H9 (cell line): ENCODE measurements at regions not wholly inside any gene's neighbourhood (a gene's known extent, or its start where the extent isn't known, plus 50 kb on each side); places are given as distances from the start of the nearest gene placed in this dataset.

ENCODE experiments used
- DNase-seq: peaks from one replicate; pipeline ENCODE4 v3.0.0-alpha.2; 2017
- H2AFZ ChIP-seq: one replicate; pipeline ENCODE4 v1.6.1; 2013; ENCODE audit warnings: mild to moderate bottlenecking, low read length, control low read depth, moderate library complexity
- H2AK5ac ChIP-seq: 2 replicates; pipeline ENCODE4 v1.6.1; 2013; ENCODE audit warnings: low read length, control low read depth, mixed read lengths; ENCODE audit not compliant: insufficient read length
- H2BK120ac ChIP-seq: one replicate; pipeline ENCODE4 v1.6.1; 2013; ENCODE audit warnings: low read depth, mild to moderate bottlenecking, low read length, control low read depth, inconsistent platforms; ENCODE audit not compliant: poor library complexity, severe bottlenecking
- H2BK12ac ChIP-seq: 2 replicates; pipeline ENCODE4 v1.6.1; 2013; ENCODE audit warnings: low read length, control low read depth, mixed read lengths, low read depth; ENCODE audit not compliant: insufficient read length
- H2BK15ac ChIP-seq: 2 replicates; pipeline ENCODE4 v1.6.1; 2013; ENCODE audit warnings: low read depth, low read length, control low read depth
- H2BK20ac ChIP-seq: one replicate; pipeline ENCODE4 v1.6.1; 2013; ENCODE audit warnings: low read depth, mild to moderate bottlenecking, low read length, control low read depth, inconsistent platforms; ENCODE audit not compliant: poor library complexity, severe bottlenecking
- H2BK5ac ChIP-seq: 2 replicates; pipeline ENCODE4 v1.6.1; 2013; ENCODE audit warnings: low read length, control low read depth, mixed read lengths; ENCODE audit not compliant: insufficient read length
- H3K14ac ChIP-seq: 2 replicates; pipeline ENCODE4 v1.6.1; 2013; ENCODE audit warnings: low read length, control low read depth; ENCODE audit not compliant: insufficient read depth
- H3K18ac ChIP-seq: 2 replicates; pipeline ENCODE4 v1.6.1; 2013; ENCODE audit warnings: low read depth, mild to moderate bottlenecking, mixed read lengths, low read length, control low read depth; ENCODE audit not compliant: insufficient read length
- H3K23ac ChIP-seq: 2 replicates; pipeline ENCODE4 v1.6.1; 2013; ENCODE audit warnings: low read length, control low read depth, mixed read lengths, low read depth; ENCODE audit not compliant: insufficient read length
- H3K23me2 ChIP-seq: 2 replicates; pipeline ENCODE4 v1.6.1; 2013; ENCODE audit warnings: low read depth, mild to moderate bottlenecking, mixed read lengths, low read length, control low read depth; ENCODE audit not compliant: insufficient read length, poor library complexity, severe bottlenecking
- H3K27ac ChIP-seq: 2 replicates; pipeline ENCODE4 v1.5.1; 2013; ENCODE audit warnings: low read length, control low read depth, mixed read lengths, low read depth; ENCODE audit not compliant: insufficient read length
- H3K27me3 ChIP-seq: 2 replicates; pipeline ENCODE4 v1.6.1; 2013; ENCODE audit warnings: low read length, control low read depth, inconsistent platforms; ENCODE audit not compliant: insufficient read depth
- H3K4ac ChIP-seq: 2 replicates; pipeline ENCODE4 v1.6.1; 2013; ENCODE audit warnings: low read depth, mild to moderate bottlenecking, control low read depth, inconsistent platforms, low read length, moderate library complexity
- H3K4me1 ChIP-seq: 2 replicates; pipeline ENCODE4 v1.6.1; 2013; ENCODE audit warnings: low read length, control low read depth, inconsistent platforms; ENCODE audit not compliant: insufficient read depth
- H3K4me2 ChIP-seq: 2 replicates; pipeline ENCODE4 v1.6.1; 2013; ENCODE audit warnings: low read length, control low read depth, mixed read lengths; ENCODE audit not compliant: insufficient read length, insufficient read depth
- H3K56ac ChIP-seq: 2 replicates; pipeline ENCODE4 v1.6.1; 2013; ENCODE audit warnings: low read depth, mild to moderate bottlenecking, mixed read lengths, low read length, control low read depth; ENCODE audit not compliant: insufficient read length
- H3K79me1 ChIP-seq: 2 replicates; pipeline ENCODE4 v1.6.1; 2013; ENCODE audit warnings: low read depth, mild to moderate bottlenecking, moderate library complexity, low read length, control low read depth, inconsistent platforms; ENCODE audit not compliant: insufficient read depth, poor library complexity, severe bottlenecking
- H3K79me2 ChIP-seq: 2 replicates; pipeline ENCODE4 v1.6.1; 2013; ENCODE audit warnings: low read length, control low read depth, inconsistent platforms; ENCODE audit not compliant: insufficient read depth
- H3K9ac ChIP-seq: 2 replicates; pipeline ENCODE4 v1.6.1; 2013; ENCODE audit warnings: low read length, control low read depth, mixed read lengths; ENCODE audit not compliant: insufficient read length; ENCODE audit errors: extremely low read depth
- H3K9me3 ChIP-seq: one replicate; pipeline ENCODE4 v1.6.1; 2013; ENCODE audit warnings: low read depth, low read length, inconsistent platforms; ENCODE audit not compliant: control insufficient read depth
- H3T11ph ChIP-seq: one replicate; pipeline ENCODE4 v1.6.1; 2013; ENCODE audit warnings: mild to moderate bottlenecking, low read length, control low read depth, inconsistent platforms
- H4K20me1 ChIP-seq: one replicate; pipeline ENCODE4 v1.6.1; 2013; ENCODE audit not compliant: control insufficient read depth, insufficient read length, insufficient read depth
- H4K5ac ChIP-seq: 2 replicates; pipeline ENCODE4 v1.6.1; 2013; ENCODE audit warnings: low read depth, mild to moderate bottlenecking, mixed read lengths, low read length, control low read depth; ENCODE audit not compliant: insufficient read length
- H4K8ac ChIP-seq: replicated peaks from 2 replicates; pipeline ENCODE4 v1.6.1; 2013; ENCODE audit warnings: low read length, control low read depth, mixed read lengths, low read depth; ENCODE audit not compliant: insufficient read length
- H4K91ac ChIP-seq: 2 replicates; pipeline ENCODE4 v1.6.1; 2013; ENCODE audit warnings: low read depth, mild to moderate bottlenecking, moderate library complexity, mixed read lengths, low read length, control low read depth; ENCODE audit not compliant: insufficient read length
- H3K27ac Mint-ChIP-seq, 3 experiments: 2 replicates in 2 of 3; 3 replicates in 1 of 3; pipeline ENCODE4 v1.8.0; 2020 to 2021; ENCODE audit warnings: mixed read lengths in 3 of 3, mild to moderate bottlenecking in 1 of 3, moderate library complexity in 1 of 3
- H3K27me3 Mint-ChIP-seq: 2 replicates; pipeline ENCODE4 v1.8.0; 2021; ENCODE audit warnings: low read depth, mild to moderate bottlenecking, moderate library complexity, mixed read lengths
- H3K36me3 Mint-ChIP-seq, 3 experiments: 2 replicates in 2 of 3; 3 replicates in 1 of 3; pipeline ENCODE4 v1.8.0; 2020 to 2021; ENCODE audit warnings: low read depth in 3 of 3, mixed read lengths in 3 of 3; ENCODE audit not compliant: insufficient read depth in 1 of 3
- H3K4me1 Mint-ChIP-seq, 2 experiments: 2 replicates each; pipeline ENCODE4 v1.8.0; 2020; ENCODE audit warnings: mixed read lengths in 2 of 2
- H3K4me3 Mint-ChIP-seq, 2 experiments: 2 replicates in 1 of 2; 3 replicates in 1 of 2; pipeline ENCODE4 v1.8.0; 2020 to 2021; ENCODE audit warnings: mild to moderate bottlenecking in 2 of 2, mixed read lengths in 2 of 2, moderate library complexity in 1 of 2
- H3K9me3 Mint-ChIP-seq, 2 experiments: 2 replicates in 1 of 2; 3 replicates in 1 of 2; pipeline ENCODE4 v1.8.0; 2020; ENCODE audit warnings: mild to moderate bottlenecking in 2 of 2, mixed read lengths in 2 of 2, moderate library complexity in 1 of 2
- WGBS: extraction: QIAGEN DNeasy Blood & Tissue Kit; methylation state at CpG from one replicate; pipeline ENCODE4 v1.1.7; 2013; ENCODE audit warnings: missing lambda C conversion rate, low lambda C conversion rate, mixed read lengths; ENCODE audit not compliant: insufficient read length; ENCODE audit errors: extremely low coverage; 5-methylcytosine and 5-hydroxymethylcytosine counted together
- TF ChIP-seq, protein P1 (sequence below): fragments of 200-600 bp; sonication (generic); conservative IDR thresholded peaks from 3 replicates; pipeline ENCODE4 v1.8.0; 2021; ENCODE audit warnings: antibody characterized with exemption, mild to moderate bottlenecking

DNA sequence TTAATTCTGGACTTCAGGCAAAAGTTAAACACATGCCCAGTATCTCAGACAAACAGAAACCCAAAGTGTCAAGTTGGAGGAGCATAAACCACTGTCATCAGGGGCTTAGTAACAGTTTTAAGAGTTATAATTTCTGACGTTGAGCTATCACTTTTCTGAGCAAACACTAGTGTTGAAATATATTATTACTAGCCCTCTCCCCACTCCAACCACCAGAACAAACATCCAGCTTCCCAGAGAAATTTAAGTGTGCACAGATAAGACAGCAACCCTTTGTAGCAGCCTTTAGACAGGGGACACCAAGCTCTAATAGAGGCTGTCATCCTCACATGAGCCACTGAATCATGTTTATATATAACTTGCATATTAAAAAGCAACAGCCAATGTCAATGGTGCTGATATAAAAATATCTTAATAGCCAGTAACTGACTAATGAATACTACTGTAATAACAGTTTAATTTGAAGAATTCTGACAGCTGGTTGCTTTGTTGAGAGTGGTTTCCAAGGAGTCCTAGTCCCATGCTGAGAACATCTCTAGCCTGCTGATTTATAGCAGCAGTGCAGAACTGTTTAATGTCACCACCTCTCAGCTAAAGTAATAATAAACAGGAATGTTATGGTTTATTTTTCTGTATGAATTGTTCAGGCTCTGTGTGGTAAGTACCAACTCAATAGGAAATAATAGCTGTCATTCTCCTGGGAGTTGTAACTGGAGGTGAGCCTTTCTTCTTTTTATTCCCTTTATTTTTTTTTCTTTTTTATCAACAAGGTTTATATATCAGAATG lies 528.7 kb upstream of the ZNF608 start:
- Histone ChIP-seq H3K4ac (no peak overlapping the region), H3K14ac (no peak overlapping the region), H3K23ac (no peak overlapping the region), H4K5ac (no peak overlapping the region), H3K9ac (no peak overlapping the region), H4K20me1 (no peaks in the 10 kb centered on the region), H3K56ac (no peak overlapping the region), H3K23me2 (no peaks in the 10 kb centered on the region), H3K18ac (no peak overlapping the region), H3K4me2 (no peak overlapping the region), H3K79me2 (no peaks in the 10 kb centered on the region), H2AK5ac (no peak overlapping the region), H2BK15ac (no peak overlapping the region), H4K8ac (no peak overlapping the region), H3K9me3 (no peaks in the 10 kb centered on the region), H4K91ac (no peak overlapping the region), H3T11ph (no peak overlapping the region), H2BK120ac (no peak overlapping the region), H2BK5ac (no peak overlapping the region), H3K27ac (no peak overlapping the region), H3K4me1 (no peaks in the 10 kb centered on the region; the same call in 1 of the 2 replicates), H2AFZ (no peak overlapping the region), H2BK20ac (no peak overlapping the region), H3K27me3 (no peaks in the 10 kb centered on the region), H3K79me1 (no peaks in the 10 kb centered on the region), H2BK12ac (no peak overlapping the region)
- TF ChIP-seq, protein P1, sequence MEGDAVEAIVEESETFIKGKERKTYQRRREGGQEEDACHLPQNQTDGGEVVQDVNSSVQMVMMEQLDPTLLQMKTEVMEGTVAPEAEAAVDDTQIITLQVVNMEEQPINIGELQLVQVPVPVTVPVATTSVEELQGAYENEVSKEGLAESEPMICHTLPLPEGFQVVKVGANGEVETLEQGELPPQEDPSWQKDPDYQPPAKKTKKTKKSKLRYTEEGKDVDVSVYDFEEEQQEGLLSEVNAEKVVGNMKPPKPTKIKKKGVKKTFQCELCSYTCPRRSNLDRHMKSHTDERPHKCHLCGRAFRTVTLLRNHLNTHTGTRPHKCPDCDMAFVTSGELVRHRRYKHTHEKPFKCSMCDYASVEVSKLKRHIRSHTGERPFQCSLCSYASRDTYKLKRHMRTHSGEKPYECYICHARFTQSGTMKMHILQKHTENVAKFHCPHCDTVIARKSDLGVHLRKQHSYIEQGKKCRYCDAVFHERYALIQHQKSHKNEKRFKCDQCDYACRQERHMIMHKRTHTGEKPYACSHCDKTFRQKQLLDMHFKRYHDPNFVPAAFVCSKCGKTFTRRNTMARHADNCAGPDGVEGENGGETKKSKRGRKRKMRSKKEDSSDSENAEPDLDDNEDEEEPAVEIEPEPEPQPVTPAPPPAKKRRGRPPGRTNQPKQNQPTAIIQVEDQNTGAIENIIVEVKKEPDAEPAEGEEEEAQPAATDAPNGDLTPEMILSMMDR: no peak
- H3K27ac Mint-ChIP-seq: no peak overlapping the region
- H3K9me3 Mint-ChIP-seq: no peaks in the 10 kb centered on the region; a peak in 1 of 5 replicates
- no CpG with 5 or more reads among the region's 1 CpG for WGBS
- H3K4me3 Mint-ChIP-seq: no peak overlapping the region
- H3K4me1 Mint-ChIP-seq: peaks cover 14 to 34% of the 10 kb centered on the region in 2 experiments
- no peak for DNase-seq
- no peaks in the 10 kb centered on the region for H3K27me3 Mint-ChIP-seq
- no peaks in the 10 kb centered on the region for H3K36me3 Mint-ChIP-seq
